Nephron (organoid): ENCODE measurements at regions not wholly inside any gene's neighbourhood (a gene's known extent, or its start where the extent isn't known, plus 50 kb on each side); places are given as distances from the start of the nearest gene placed in this dataset.
A peak's percentile ranks its signal among the peaks of the same experiment; 100 is the strongest.

Experiments used
- H3K27ac Mint-ChIP-seq, 3 experiments: 2 replicates each; pipeline ENCODE4 v1.8.0; 2020; ENCODE audit warnings: mixed read lengths in 3 of 3, mild to moderate bottlenecking in 2 of 3, moderate library complexity in 1 of 3
- H3K27me3 Mint-ChIP-seq: 2 replicates; pipeline ENCODE4 v1.8.0; 2021; ENCODE audit warnings: low read depth, mild to moderate bottlenecking, moderate library complexity, mixed read lengths
- H3K36me3 Mint-ChIP-seq: 2 replicates; pipeline ENCODE4 v1.8.0; 2020; ENCODE audit warnings: low read depth, mixed read lengths
- H3K4me1 Mint-ChIP-seq: 2 replicates; pipeline ENCODE4 v1.8.0; 2020; ENCODE audit warnings: mixed read lengths
- H3K4me3 Mint-ChIP-seq, 3 experiments: 2 replicates each; pipeline ENCODE4 v1.8.0; 2020; ENCODE audit warnings: mild to moderate bottlenecking in 3 of 3, mixed read lengths in 3 of 3, moderate library complexity in 2 of 3
- H3K9me3 Mint-ChIP-seq: 2 replicates; pipeline ENCODE4 v1.8.0; 2020; ENCODE audit warnings: mixed read lengths
- CTCF ChIP-seq, 3 experiments: fragments of 200-600 bp; sonication (generic); IDR thresholded peaks; one replicate each; pipeline ENCODE4 v1.5.0; 2021; ENCODE audit warnings: antibody characterized with exemption in 3 of 3; ENCODE audit not compliant: unreplicated experiment in 3 of 3

- Mint-ChIP-seq H3K36me3 (no peaks in the 10 kb centered on the region), H3K4me1 (no peaks in the 10 kb centered on the region), H3K27ac (no peak overlapping the region), H3K4me3 (no peak overlapping the region), H3K27me3 (no peaks in the 10 kb centered on the region), H3K9me3 (no peaks in the 10 kb centered on the region)
- TF ChIP-seq CTCF (IDR thresholded peaks at IDR 0.05; ENCODE audit: unreplicated experiment in 3 of 3) = no peak
Observed at GRCh38 chr12:30329281-30329680, 366.4 kb downstream of the IPO8 start.

GRCh38 chr12:30323008-30323407 is 372.7 kb downstream of the IPO8 start:
- Mint-ChIP-seq H3K36me3 (no peaks in the 10 kb centered on the region), H3K4me1 (no peaks in the 10 kb centered on the region), H3K27ac (no peak overlapping the region), H3K27me3 (no peaks in the 10 kb centered on the region), H3K4me3 (no peak overlapping the region), H3K9me3 (peaks cover 9% of the 10 kb centered on the region)
- TF ChIP-seq CTCF (IDR thresholded peaks at IDR 0.05; ENCODE audit: unreplicated experiment in 3 of 3) = no peak

GRCh38 chr12:30320561-30320960 is 375.1 kb downstream of the IPO8 start:
- Mint-ChIP-seq H3K27me3 (no peaks in the 10 kb centered on the region), H3K4me1 (no peaks in the 10 kb centered on the region), H3K9me3 (peaks cover 9% of the 10 kb centered on the region), H3K36me3 (no peaks in the 10 kb centered on the region), H3K4me3 (no peak overlapping the region), H3K27ac (no peak overlapping the region)
- TF ChIP-seq CTCF (IDR thresholded peaks at IDR 0.05; ENCODE audit: unreplicated experiment in 3 of 3) = no peak

- Mint-ChIP-seq H3K27ac (no peak overlapping the region), H3K4me3 (no peak overlapping the region), H3K4me1 (no peaks in the 10 kb centered on the region), H3K27me3 (peaks cover 5% of the 10 kb centered on the region), H3K9me3 (peaks cover 23% of the 10 kb centered on the region), H3K36me3 (no peaks in the 10 kb centered on the region)
- TF ChIP-seq CTCF (IDR thresholded peaks at IDR 0.05; ENCODE audit: unreplicated experiment in 3 of 3) = no peak
Observed at GRCh38 chr12:30314506-30315100, 381.1 kb downstream of the IPO8 start.

GRCh38 chr12:30308010-30308717 is 387.5 kb downstream of the IPO8 start:
- Mint-ChIP-seq H3K27me3 (peaks cover 14% of the 10 kb centered on the region), H3K4me1 (peaks cover 1% of the 10 kb centered on the region), H3K27ac (peak overlapping the region in 2 of 3 experiments; percentile 4 to 20), H3K36me3 (no peaks in the 10 kb centered on the region), H3K4me3 (no peak overlapping the region), H3K9me3 (peaks cover 20% of the 10 kb centered on the region)
- TF ChIP-seq CTCF (IDR thresholded peaks at IDR 0.05; ENCODE audit: unreplicated experiment in 3 of 3) = no peak

- no peak for TF ChIP-seq CTCF (IDR thresholded peaks at IDR 0.05; ENCODE audit: unreplicated experiment in 3 of 3)
- H3K4me3 Mint-ChIP-seq = no peak overlapping the region
- no peak overlapping the region for H3K27ac Mint-ChIP-seq
- H3K9me3 Mint-ChIP-seq = no peaks in the 10 kb centered on the region
- no peaks in the 10 kb centered on the region for H3K36me3 Mint-ChIP-seq
- H3K4me1 Mint-ChIP-seq = peaks cover 6% of the 10 kb centered on the region
- H3K27me3 Mint-ChIP-seq = peaks cover 11% of the 10 kb centered on the region
Observed at GRCh38 chr12:30304528-30304927, 391.1 kb downstream of the IPO8 start.
